Activated CD4-positive, alpha-beta T cell treated with anti-CD3 and anti-CD28 coated beads for 48 hours (primary cell): ENCODE measurements at regions not wholly inside any gene's neighbourhood (a gene's known extent, or its start where the extent isn't known, plus 50 kb on each side); places are given as distances from the start of the nearest gene placed in this dataset.

Source experiments
- DNase-seq: peaks from one replicate; pipeline ENCODE4 v3.0.0-alpha.2; 2020

- DNase-seq, result no peak
These were observed 269.9 kb downstream of the MEF2C start for GRCh38 chr5:88613051-88613450.

DNA sequence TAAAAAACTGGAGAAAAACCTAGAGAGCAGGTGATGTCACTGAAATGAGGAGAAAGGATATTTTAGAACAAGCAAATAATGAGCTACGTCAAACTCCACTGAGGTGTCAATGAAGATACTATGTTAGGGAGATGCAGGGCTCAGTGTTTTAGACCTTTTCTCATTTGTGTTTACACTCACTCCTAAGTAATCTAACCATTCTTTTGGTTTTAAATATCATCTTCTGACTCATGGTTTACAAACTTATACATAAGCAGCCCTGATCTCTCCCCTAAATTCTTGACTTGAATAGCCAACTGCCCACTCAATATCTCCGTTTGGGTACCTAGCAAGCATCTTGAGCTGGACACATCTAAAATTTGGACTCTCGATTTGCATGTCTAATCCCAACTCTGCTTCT, 272.4 kb downstream of the MEF2C start:
- DNase-seq, result no peak

DNA sequence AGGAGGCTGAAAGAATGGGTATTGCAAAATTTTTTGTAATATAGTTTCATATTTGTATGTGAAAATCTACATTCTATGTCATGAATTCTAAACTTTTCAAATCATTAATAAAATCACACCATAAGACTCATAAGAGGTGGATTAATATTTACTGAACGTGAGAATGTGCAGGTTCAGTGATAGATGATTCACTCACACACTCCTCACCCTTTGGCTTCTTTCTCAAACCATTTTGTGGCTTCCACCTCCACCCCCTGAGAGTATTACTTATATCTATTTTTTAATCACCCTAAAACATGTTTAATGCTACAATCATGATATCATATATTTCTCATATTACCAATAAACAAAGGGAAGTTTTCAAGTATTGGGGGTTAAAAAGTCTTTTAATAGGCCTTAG, 275.5 kb downstream of the MEF2C start:
- DNase-seq, result no peak

DNA sequence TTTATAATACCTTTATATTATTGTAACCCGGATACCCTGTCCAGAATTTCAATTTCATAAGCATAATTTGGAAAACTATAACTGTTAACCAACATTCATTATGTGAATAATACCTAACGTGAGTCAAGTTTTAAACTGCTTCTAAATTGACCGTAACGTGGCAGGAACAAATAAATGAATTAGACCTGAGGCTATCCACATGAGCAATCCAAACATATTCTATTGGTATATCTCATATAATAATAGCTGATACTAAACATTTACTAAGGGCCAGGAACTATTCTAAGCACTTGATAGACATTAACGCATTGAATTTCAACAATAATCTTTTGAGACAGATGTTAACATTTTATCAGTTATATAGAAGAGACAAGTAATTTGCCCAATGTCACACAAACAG, 276.4 kb downstream of the MEF2C start:
- no peak for DNase-seq

GRCh38 chr5:88606173-88606572, 276.8 kb downstream of the MEF2C start:
- no peak for DNase-seq

GRCh38 chr5:88602584-88602983, 280.4 kb downstream of the MEF2C start:
- peak; percentile 44 for DNase-seq

GRCh38 chr5:88594441-88594840, 288.5 kb downstream of the MEF2C start:
- DNase-seq, result no peak

- DNase-seq, result no peak
These were observed 294.4 kb downstream of the MEF2C start for GRCh38 chr5:88588609-88589008.

DNA sequence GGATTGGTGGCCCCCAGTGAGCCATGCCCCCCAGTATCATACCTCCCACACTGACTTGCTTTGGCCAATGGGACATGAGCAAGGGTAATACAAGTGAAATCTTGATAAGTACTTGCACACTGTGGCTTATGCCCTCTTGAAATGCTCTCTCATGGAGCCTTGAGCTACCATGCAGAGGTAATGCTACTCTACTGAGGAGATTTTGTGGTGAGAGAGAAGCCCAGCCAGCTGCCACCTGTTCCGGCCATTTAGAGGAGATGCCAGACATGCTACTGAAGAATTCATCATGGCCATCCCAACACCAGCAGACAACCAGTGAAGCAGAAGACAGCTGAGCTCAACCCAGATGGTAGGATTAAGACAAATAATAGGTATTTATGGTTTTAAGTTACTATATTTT, 299.5 kb downstream of the MEF2C start:
- DNase-seq, result no peak

DNA sequence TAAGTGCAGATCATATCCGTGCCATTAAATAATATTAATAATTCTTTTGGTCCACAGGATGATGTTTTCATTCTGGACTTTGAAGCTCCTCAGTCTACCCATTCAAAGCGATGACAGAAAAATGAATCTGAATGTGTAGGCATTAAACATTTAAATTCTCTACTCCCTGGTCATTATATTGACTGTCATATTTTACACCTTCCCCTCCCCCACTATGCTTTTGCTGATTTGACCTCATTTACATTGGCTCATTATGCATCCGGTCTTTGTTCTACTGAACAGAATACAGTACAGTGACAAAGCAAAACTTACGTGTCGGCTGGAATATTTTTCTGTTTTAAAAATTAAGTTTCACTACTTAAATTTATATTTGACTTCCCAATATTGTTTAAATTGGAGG, 289.7 kb upstream of the TMEM161B start:
- no peak for DNase-seq

DNA sequence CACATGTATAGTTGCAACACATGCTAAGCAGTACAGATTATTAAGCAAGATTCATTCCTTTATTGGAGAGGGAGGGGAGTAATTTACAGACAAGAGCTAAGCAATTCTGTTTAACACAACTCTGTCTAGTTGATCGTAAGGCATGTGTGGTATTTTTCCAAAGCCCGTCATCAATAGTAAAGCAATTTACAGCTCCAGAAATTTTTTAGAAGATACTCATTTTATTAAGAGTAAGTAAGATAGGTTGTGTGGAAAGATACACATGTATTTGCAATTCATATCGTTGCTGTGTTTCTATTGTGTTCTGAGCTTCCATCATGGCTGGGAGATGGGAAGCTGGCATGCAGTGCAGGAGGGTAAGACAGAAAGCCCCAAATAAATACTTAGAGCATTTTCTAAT, 289.2 kb upstream of the TMEM161B start:
- DNase-seq, result no peak

GRCh38 chr5:88557131-88557530, 288.5 kb upstream of the TMEM161B start:
- no peak for DNase-seq

DNA sequence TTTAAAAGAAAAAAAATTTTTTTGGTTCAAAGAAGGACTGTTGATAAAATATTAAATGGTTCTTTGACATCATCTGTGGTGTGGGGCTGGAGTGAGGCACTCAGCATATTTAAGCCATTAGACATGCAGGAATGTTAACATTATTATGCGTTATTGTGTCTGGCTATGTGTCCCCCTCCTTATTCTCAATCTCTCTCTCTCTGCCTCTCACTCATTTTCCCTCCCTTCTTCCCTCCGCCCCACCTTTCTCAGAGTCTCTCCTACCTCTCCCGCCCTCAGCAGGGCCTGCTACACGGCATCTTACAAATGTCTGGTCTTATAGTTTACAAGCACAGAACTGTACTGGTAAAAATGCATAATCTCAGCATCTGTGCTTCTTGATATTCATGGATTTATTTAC, 287.8 kb upstream of the TMEM161B start:
- DNase-seq, result no peak

- DNase-seq, result peak; percentile 2
These were observed 287.0 kb upstream of the TMEM161B start for GRCh38 chr5:88555674-88556073.

DNA sequence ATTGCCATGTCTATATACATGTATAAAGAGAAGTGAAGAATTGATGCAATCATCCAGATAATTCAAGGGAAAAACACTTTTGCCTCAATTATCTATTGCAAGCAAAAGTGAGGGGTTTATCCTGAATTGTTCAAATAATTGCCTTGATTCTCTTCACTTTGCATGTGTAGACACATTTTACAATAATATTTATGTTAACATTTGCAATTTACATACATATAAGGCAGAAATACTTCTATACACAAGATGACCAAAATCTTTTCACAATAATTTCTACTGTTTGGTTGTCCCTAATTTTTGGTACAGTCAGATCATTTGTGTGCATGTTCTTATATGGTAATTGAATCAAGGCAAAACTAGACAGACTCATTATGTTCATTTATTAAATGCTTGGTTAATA, 285.3 kb upstream of the TMEM161B start:
- DNase-seq, result no peak

GRCh38 chr5:88553136-88553875, 284.7 kb upstream of the TMEM161B start:
- DNase-seq, result no peak

- DNase-seq, result no peak
These were observed 283.8 kb upstream of the TMEM161B start for GRCh38 chr5:88552426-88552825.

DNA sequence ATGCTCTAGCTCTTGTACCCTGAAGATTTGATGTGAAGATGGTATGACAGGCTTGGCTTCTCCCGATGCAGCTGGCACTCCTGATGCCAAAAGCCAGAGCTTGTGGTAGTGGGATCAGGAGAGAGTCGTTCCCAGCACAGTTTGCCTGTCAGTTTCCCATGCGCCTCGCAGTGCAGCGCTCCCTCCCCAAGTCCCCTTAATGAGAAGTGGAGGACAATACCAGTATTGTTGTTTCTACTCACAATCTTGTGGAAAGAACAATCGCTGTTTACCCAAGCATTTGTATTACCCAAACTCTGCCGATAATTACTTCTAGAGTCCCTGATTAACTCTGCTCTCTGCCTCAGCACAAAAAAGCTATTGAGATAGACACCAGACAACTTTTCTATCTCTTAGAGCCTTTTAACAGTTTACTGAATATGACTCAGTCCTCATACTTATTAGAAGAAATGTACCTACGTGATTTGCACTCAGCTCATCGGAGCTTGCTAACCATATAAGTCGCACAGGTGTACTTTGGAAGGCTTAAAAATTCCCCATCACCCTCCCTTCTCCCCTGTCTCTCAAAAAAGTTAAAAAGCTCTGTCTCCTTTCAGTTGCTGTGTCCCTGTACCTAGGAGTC, 283.2 kb upstream of the TMEM161B start:
- no peak for DNase-seq

GRCh38 chr5:88550736-88551135, 282.1 kb upstream of the TMEM161B start:
- no peak for DNase-seq

GRCh38 chr5:88548136-88548805, 279.6 kb upstream of the TMEM161B start:
- DNase-seq, result no peak

GRCh38 chr5:88545338-88545737, 276.7 kb upstream of the TMEM161B start:
- no peak for DNase-seq

- DNase-seq, result no peak
These were observed 276.0 kb upstream of the TMEM161B start for GRCh38 chr5:88544671-88545070.

GRCh38 chr5:88544136-88544645, 275.5 kb upstream of the TMEM161B start:
- DNase-seq, result no peak

DNA sequence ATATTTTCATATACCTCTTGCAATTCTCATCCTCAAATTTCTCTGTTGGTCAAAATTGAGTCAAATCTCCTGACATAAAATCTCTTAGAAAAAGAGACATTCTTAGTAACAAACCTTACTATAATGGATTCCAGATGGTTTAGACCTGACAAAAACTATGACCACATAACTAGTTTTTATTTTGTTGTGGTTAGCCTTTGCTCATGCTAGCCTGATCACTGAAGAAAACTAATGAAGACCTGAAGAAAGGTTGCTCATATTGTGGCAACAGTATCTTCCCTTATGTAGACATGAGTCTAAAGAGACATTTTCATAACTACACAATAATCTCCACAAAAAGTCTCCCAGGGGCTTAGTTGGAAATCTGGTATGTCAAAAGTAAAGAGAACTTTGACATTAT, 274.1 kb upstream of the TMEM161B start:
- DNase-seq, result no peak
